K562 (cell line): ENCODE measurements at regions not wholly inside any gene's neighbourhood (a gene's known extent, or its start where the extent isn't known, plus 50 kb on each side); places are given as distances from the start of the nearest gene placed in this dataset.
A peak's percentile ranks its signal among the peaks of the same experiment; 100 is the strongest.

ENCODE experiments used
- EP400 ChIP-seq: fragments of 450-650 bp; IDR thresholded peaks from 2 replicates; pipeline ENCODE4 v1.6.1; 2017; ENCODE audit warnings: antibody characterized with exemption, mild to moderate bottlenecking, moderate library complexity
- FOXK2 ChIP-seq, 2 experiments: fragments of 450-650 bp; IDR thresholded peaks in 1 of 2; conservative IDR thresholded peaks in 1 of 2; 2 replicates each; pipeline ENCODE4 v1.6.1; 2016; ENCODE audit warnings: low read depth in 2 of 2, mild to moderate bottlenecking in 1 of 2
- HNRNPUL1 ChIP-seq: fragments of 200-400 bp; formaldehyde crosslinking; IDR thresholded peaks from 2 replicates; pipeline ENCODE4 v1.6.1; 2017; ENCODE audit warnings: low read length
- MYNN ChIP-seq, 2 experiments: sonication (generic); formaldehyde crosslinking in 1 of 2; IDR thresholded peaks; 2 replicates each; pipeline versions ENCODE4 v1.5.0 to v1.6.1; 2016 to 2020; ENCODE audit warnings: antibody characterized with exemption in 1 of 2, missing genetic modification reagents in 1 of 2
- TEAD4 ChIP-seq, 2 experiments: sonication (generic) in 1 of 2; formaldehyde crosslinking in 1 of 2; IDR thresholded peaks; 2 replicates each; pipeline versions ENCODE4 v1.6.1 to v1.8.0; 2012 to 2022; ENCODE audit warnings: borderline replicate concordance in 1 of 2, inconsistent platforms in 1 of 2, low read length in 1 of 2, mild to moderate bottlenecking in 1 of 2, missing genetic modification reagents in 1 of 2
- TFE3 ChIP-seq: fragments of 450-650 bp; formaldehyde crosslinking; IDR thresholded peaks from 2 replicates; pipeline ENCODE4 v1.4.0; 2020; ENCODE audit warnings: mild to moderate bottlenecking, mixed read lengths
- TGIF2 ChIP-seq: sonication (generic); formaldehyde crosslinking; IDR thresholded peaks from 2 replicates; pipeline ENCODE4 v1.8.1; 2022; ENCODE audit warnings: mild to moderate bottlenecking, missing genetic modification reagents, moderate library complexity
- ZBTB1 ChIP-seq: sonication (generic); formaldehyde crosslinking; IDR thresholded peaks from 2 replicates; pipeline ENCODE4 v1.8.1; 2023; ENCODE audit warnings: missing genetic modification reagents, low read depth, mild to moderate bottlenecking, borderline replicate concordance
- ZBTB2 ChIP-seq: fragments of 450-650 bp; IDR thresholded peaks from 2 replicates; pipeline ENCODE4 v1.6.1; 2016; ENCODE audit warnings: antibody characterized with exemption
- TF ChIP-seq, protein P1 (sequence below): sonication (generic); formaldehyde crosslinking; IDR thresholded peaks from 2 replicates; pipeline ENCODE4 v1.8.1; 2023; ENCODE audit warnings: missing genetic modification reagents, mild to moderate bottlenecking, borderline replicate concordance

GRCh38 chr14:78016532-78016931 is 153.6 kb upstream of the NRXN3 start (continued):
- TF ChIP-seq TFE3 (CRISPR knock-in tag) (no peak), TEAD4 (IDR thresholded peaks at IDR 0.05; ENCODE audit: low read length) (peak; percentile 53; the same call in 1 of the 2 replicates), TEAD4 (CRISPR knock-in tag; IDR thresholded peaks at IDR 0.05; ENCODE audit: borderline replicate concordance) (no peak), HNRNPUL1 (no peak), MYNN (IDR thresholded peaks at IDR 0.05) (no peak), MYNN (CRISPR knock-in tag; IDR thresholded peaks at IDR 0.05) (no peak), ZBTB1 (CRISPR knock-in tag) (no peak), TGIF2 (CRISPR knock-in tag) (no peak), EP400 (no peak), ZBTB2 (no peak), FOXK2 (conservative IDR thresholded peaks at IDR 0.05 in 1 of 2, IDR thresholded peaks at IDR 0.05 in 1 of 2; ENCODE audit: low read depth in 2 of 2) (no peak)
- TF ChIP-seq, protein P1, sequence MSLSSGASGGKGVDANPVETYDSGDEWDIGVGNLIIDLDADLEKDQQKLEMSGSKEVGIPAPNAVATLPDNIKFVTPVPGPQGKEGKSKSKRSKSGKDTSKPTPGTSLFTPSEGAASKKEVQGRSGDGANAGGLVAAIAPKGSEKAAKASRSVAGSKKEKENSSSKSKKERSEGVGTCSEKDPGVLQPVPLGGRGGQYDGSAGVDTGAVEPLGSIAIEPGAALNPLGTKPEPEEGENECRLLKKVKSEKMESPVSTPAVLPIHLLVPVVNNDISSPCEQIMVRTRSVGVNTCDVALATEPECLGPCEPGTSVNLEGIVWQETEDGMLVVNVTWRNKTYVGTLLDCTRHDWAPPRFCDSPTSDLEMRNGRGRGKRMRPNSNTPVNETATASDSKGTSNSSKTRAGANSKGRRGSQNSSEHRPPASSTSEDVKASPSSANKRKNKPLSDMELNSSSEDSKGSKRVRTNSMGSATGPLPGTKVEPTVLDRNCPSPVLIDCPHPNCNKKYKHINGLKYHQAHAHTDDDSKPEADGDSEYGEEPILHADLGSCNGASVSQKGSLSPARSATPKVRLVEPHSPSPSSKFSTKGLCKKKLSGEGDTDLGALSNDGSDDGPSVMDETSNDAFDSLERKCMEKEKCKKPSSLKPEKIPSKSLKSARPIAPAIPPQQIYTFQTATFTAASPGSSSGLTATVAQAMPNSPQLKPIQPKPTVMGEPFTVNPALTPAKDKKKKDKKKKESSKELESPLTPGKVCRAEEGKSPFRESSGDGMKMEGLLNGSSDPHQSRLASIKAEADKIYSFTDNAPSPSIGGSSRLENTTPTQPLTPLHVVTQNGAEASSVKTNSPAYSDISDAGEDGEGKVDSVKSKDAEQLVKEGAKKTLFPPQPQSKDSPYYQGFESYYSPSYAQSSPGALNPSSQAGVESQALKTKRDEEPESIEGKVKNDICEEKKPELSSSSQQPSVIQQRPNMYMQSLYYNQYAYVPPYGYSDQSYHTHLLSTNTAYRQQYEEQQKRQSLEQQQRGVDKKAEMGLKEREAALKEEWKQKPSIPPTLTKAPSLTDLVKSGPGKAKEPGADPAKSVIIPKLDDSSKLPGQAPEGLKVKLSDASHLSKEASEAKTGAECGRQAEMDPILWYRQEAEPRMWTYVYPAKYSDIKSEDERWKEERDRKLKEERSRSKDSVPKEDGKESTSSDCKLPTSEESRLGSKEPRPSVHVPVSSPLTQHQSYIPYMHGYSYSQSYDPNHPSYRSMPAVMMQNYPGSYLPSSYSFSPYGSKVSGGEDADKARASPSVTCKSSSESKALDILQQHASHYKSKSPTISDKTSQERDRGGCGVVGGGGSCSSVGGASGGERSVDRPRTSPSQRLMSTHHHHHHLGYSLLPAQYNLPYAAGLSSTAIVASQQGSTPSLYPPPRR, result no peak
